Left ventricle myocardium inferior (tissue), 1 donor: ENCODE measurements at regions not wholly inside any gene's neighbourhood (a gene's known extent, or its start where the extent isn't known, plus 50 kb on each side); places are given as distances from the start of the nearest gene placed in this dataset.
"Not testable (repeated sequence)": the region's sequence is repeated elsewhere in the genome, so short reads cannot be mapped to it uniquely, and the experiment has no call there.

ENCODE experiments used
- DNase-seq: peaks from one replicate; pipeline ENCODE4 v3.0.0-alpha.2; 2020
- H3K27ac ChIP-seq: fragments of 200-600 bp; replicated peaks from 2 replicates; pipeline ENCODE4 v1.8.0; 2021
- H3K27me3 ChIP-seq: fragments of 200-600 bp; 2 replicates; pipeline ENCODE4 v1.8.0; 2021; ENCODE audit warnings: low read depth
- H3K36me3 ChIP-seq: fragments of 200-600 bp; 2 replicates; pipeline ENCODE4 v1.8.0; 2021
- H3K4me1 ChIP-seq: fragments of 200-600 bp; 2 replicates; pipeline ENCODE4 v1.8.0; 2021
- H3K4me3 ChIP-seq: fragments of 200-600 bp; 2 replicates; pipeline ENCODE4 v1.8.0; 2021; ENCODE audit warnings: mild to moderate bottlenecking, moderate library complexity
- H3K9me3 ChIP-seq: fragments of 200-600 bp; replicated peaks from 2 replicates; pipeline ENCODE4 v1.8.0; 2021
- intact Hi-C: fragments of 100-400 bp; cut with micrococcal nuclease; formaldehyde crosslinking; loops from one replicate; pipeline ENCODE4 v1.11.0; 2022
- TF ChIP-seq, protein P1 (sequence below): fragments of 200-600 bp; IDR thresholded peaks from 2 replicates; pipeline ENCODE4 v1.8.0; 2021; ENCODE audit warnings: antibody characterized with exemption, mild to moderate bottlenecking, borderline replicate concordance
- donor health status: DM: no; HTN: yes; CAD: no; lungs with severe emphysema.

DNA sequence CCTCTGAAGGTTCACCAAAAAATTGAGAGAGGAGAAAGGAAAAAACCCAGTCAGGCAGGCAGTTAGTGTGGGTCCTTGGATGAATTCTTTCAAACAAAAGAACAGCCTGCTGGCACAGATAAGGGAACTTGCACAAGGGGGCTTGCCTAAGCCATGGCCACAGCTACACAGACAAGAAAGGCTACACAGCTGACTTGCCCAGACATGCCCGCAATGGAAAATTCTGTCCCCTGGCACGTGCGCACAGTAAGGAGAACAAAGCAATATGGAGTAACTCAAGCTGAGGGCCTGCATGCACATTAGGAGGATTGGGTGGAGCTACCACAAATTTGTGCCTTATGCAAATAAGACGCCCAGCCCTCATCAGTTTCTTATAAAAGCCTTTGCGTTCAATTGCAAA is 512.5 kb upstream of the HTR2C start:
- no peak overlapping the region for H3K27ac ChIP-seq
- no peaks in the 10 kb centered on the region for H3K4me1 ChIP-seq
- TF ChIP-seq, protein P1, sequence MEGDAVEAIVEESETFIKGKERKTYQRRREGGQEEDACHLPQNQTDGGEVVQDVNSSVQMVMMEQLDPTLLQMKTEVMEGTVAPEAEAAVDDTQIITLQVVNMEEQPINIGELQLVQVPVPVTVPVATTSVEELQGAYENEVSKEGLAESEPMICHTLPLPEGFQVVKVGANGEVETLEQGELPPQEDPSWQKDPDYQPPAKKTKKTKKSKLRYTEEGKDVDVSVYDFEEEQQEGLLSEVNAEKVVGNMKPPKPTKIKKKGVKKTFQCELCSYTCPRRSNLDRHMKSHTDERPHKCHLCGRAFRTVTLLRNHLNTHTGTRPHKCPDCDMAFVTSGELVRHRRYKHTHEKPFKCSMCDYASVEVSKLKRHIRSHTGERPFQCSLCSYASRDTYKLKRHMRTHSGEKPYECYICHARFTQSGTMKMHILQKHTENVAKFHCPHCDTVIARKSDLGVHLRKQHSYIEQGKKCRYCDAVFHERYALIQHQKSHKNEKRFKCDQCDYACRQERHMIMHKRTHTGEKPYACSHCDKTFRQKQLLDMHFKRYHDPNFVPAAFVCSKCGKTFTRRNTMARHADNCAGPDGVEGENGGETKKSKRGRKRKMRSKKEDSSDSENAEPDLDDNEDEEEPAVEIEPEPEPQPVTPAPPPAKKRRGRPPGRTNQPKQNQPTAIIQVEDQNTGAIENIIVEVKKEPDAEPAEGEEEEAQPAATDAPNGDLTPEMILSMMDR: no peak
- DNase-seq: no peak
- no peaks in the 10 kb centered on the region for H3K9me3 ChIP-seq
- no peak overlapping the region for H3K4me3 ChIP-seq
- no peaks in the 10 kb centered on the region for H3K36me3 ChIP-seq
- no peaks in the 10 kb centered on the region for H3K27me3 ChIP-seq
- intact Hi-C loops: no loop called here

DNA sequence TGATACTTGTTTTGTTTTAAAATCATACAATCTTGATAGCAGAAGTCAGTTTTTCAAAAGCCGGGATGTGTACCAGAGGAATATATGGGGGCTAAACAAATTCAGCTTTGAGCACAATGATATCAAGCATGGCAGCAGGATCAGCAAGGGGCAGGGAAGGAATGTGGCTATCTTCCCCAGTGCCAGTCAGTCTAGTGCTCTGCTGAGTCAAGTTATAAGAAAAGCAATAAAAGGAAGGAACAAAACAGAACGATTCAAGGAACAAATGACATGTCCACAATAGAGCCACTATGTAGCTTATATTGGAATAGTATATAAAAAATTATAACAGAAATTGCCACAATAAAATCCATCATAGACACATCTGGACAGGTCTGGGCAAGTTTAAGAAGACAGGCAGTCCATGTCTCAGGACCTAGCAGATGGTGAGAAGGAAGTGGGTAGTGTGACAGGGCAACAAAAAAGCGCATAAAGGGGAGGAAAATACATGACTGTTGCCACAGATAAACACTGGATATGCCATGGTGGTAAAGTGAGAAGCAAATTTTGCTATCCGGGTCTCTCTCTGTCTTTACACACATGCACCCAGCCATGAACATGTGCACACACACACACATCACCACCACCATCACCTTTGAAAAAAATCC is 518.2 kb upstream of the HTR2C start:
- intact Hi-C loops: no loop called here
- Histone ChIP-seq H3K4me1 (no peaks in the 10 kb centered on the region), H3K27me3 (no peaks in the 10 kb centered on the region), H3K9me3 (no peaks in the 10 kb centered on the region), H3K4me3 (no peak overlapping the region), H3K27ac (no peak overlapping the region), H3K36me3 (no peaks in the 10 kb centered on the region)
- no peak for DNase-seq
- TF ChIP-seq, protein P1: no peak

GRCh38 chrX:114061226-114061625 is 522.7 kb upstream of the HTR2C start:
- no peak for DNase-seq
- Histone ChIP-seq H3K4me3 (no peak overlapping the region), H3K9me3 (no peaks in the 10 kb centered on the region), H3K36me3 (no peaks in the 10 kb centered on the region), H3K27me3 (no peaks in the 10 kb centered on the region), H3K27ac (no peak overlapping the region), H3K4me1 (no peaks in the 10 kb centered on the region)
- TF ChIP-seq, protein P1: no peak
- intact Hi-C loops: no loop called here

DNA sequence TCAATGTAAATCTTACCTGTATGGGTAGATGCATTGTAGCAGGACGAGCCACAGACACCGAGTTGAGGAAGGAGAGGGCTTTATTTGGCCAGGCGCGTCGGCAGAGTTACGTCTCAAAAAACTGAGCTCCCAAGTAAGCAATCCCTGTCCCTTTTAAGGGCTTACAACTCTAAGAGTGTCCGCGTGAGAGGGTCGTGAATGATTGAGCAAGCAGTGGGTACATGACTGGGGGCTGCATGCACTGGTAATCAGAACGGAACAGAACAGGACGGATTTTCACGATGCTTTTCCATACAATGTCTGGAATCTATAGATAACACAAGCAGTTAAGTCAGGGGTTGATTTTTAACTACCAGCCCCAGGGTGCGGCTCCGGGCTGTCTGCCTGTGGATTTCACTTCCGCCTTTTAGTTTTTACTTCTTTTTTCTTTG is 524.9 kb upstream of the HTR2C start:
- no peak overlapping the region for H3K27ac ChIP-seq
- H3K36me3 ChIP-seq: no peaks in the 10 kb centered on the region
- no peaks in the 10 kb centered on the region for H3K27me3 ChIP-seq
- intact Hi-C loops: no loop called here
- H3K4me1 ChIP-seq: no peaks in the 10 kb centered on the region
- H3K4me3 ChIP-seq: no peak overlapping the region
- H3K9me3 ChIP-seq: no peaks in the 10 kb centered on the region
- TF ChIP-seq, protein P1: no peak
- no peak for DNase-seq

GRCh38 chrX:114057422-114057821 is 526.5 kb upstream of the HTR2C start:
- H3K4me3 ChIP-seq, H3K4me1 ChIP-seq, H3K9me3 ChIP-seq, H3K27me3 ChIP-seq, H3K36me3 ChIP-seq, intact Hi-C loops, H3K27ac ChIP-seq, DNase-seq: not testable (repeated sequence)

DNA sequence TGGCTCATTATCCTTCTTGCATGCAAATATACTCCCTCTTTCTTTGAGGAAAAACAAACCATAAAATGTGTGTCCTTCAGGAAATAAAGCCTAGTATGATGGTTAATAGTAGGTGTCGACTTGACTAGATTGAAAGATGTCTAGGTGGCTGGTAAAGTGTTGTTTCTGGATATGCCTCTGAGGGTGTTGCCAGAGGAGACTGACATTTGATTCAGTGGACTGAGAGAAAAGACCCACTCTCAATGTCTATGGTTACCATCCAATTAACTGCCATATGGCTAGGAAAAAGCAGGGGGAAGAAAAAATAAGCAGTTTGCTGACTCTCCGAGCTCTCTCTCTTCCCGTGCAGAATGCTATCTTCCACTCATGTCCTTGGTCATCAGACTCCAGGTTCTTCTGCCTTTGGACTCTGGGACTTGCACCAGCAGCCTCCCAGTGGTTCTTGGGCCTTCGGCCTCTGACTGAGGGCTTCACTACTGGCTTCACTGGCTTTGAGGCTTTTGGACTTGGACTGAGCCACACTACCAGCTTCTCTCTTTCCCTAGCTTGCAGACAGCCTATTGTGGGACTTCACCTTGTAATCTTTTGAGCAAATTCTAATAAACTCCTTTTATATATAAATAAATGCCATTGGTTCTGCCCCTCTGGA is 532.1 kb upstream of the HTR2C start:
- TF ChIP-seq, protein P1: no peak
- Histone ChIP-seq H3K36me3 (no peaks in the 10 kb centered on the region), H3K4me1 (no peaks in the 10 kb centered on the region), H3K9me3 (no peaks in the 10 kb centered on the region), H3K4me3 (no peak overlapping the region), H3K27ac (no peak overlapping the region), H3K27me3 (no peaks in the 10 kb centered on the region)
- no peak for DNase-seq
- intact Hi-C loops: no loop called here
